DMS114 treated with DMSO at 0.1 percent for 48 hours (cell line): ENCODE measurements at regions not wholly inside any gene's neighbourhood (a gene's known extent, or its start where the extent isn't known, plus 50 kb on each side); places are given as distances from the start of the nearest gene placed in this dataset.

Experiments used
- DNase-seq: peaks from one replicate; lab custom pipeline; 2025; ENCODE audit not compliant: unreplicated experiment; lab: John Stamatoyannopoulos, UW

- DNase-seq = no peak
Observed at GRCh38 chr20:53702617-53703016, 109.0 kb upstream of the ZNF217 start.

GRCh38 chr20:53699906-53700305 is 106.3 kb upstream of the ZNF217 start:
- DNase-seq = no peak

- no peak for DNase-seq
Observed at GRCh38 chr20:53699085-53699674, 105.5 kb upstream of the ZNF217 start.

- no peak for DNase-seq
Observed at GRCh38 chr20:53698371-53698978, 104.8 kb upstream of the ZNF217 start.

- DNase-seq = no peak
Observed at GRCh38 chr20:53695797-53696527, 102.3 kb upstream of the ZNF217 start.

GRCh38 chr20:53693262-53693871 is 99.7 kb upstream of the ZNF217 start:
- no peak for DNase-seq

GRCh38 chr20:53692465-53693067 is 98.9 kb upstream of the ZNF217 start:
- DNase-seq = no peak

- DNase-seq = no peak
Observed at GRCh38 chr20:53691811-53692192, 98.2 kb upstream of the ZNF217 start.

- DNase-seq = no peak
Observed at GRCh38 chr20:53691060-53691810, 97.6 kb upstream of the ZNF217 start.

GRCh38 chr20:53688085-53688484 is 94.4 kb upstream of the ZNF217 start:
- no peak for DNase-seq

- DNase-seq = no peak
Observed at GRCh38 chr20:53685070-53685595, 91.5 kb upstream of the ZNF217 start.

GRCh38 chr20:53683506-53683905 is 89.9 kb upstream of the ZNF217 start:
- DNase-seq = no peak

- DNase-seq = no peak
Observed at GRCh38 chr20:53681352-53682212, 87.9 kb upstream of the ZNF217 start.

- peak; percentile 80 for DNase-seq
Observed at GRCh38 chr20:53679597-53680309, 86.1 kb upstream of the ZNF217 start.

GRCh38 chr20:53678990-53679596 is 85.5 kb upstream of the ZNF217 start:
- DNase-seq = peak; percentile 86

- peak; percentile 86 for DNase-seq
Observed at GRCh38 chr20:53678315-53678989, 84.8 kb upstream of the ZNF217 start.

- DNase-seq = peak; percentile 87
Observed at GRCh38 chr20:53677447-53678314, 84.0 kb upstream of the ZNF217 start.
